ENCODE measurements at regions not wholly inside any gene's neighbourhood (a gene's known extent, or its start where the extent isn't known, plus 50 kb on each side); places are given as distances from the start of the nearest gene placed in this dataset.

DNA sequence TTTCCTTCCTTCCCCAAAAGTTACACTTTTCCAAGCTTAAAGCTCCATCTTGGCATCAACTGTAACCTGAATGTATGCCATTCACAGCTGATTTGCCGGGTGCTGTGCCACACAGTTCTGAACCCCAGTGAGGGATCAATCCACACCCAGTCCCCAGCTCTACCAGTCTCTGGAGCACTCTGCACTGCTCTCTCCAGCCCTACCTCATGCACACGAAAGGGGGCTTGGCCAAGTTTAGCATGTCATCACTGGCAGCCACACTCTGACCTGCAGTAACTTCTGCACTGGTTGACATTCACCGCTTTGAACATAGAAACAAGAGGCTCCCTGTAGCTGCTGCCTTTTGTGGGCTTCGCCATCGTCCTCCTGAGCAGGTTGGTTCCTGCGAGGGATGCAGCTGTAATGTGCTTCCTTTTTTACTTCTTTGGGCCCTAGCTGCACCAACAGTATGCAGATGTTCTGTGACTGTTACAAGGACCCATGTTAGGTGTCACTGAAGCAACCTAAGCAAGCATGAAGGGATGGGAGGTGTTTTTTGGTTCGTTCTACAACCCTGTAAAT lies 135.4 kb upstream of the SLC44A3 start:
- Histone ChIP-seq H3K36me3 (no peaks in the 10 kb centered on the region), H3K27me3 (replicated peaks in 1 of 7) (no peaks in the 10 kb centered on the region), H3K4me3 (no peak overlapping the region), H3K4me1 (peaks cover 0 to 2% (median 0%) of the 10 kb centered on the region in 6 donors), H3K27ac (no peak overlapping the region), H3K9me3 (no peaks in the 10 kb centered on the region)
- 55 to 63% (median 60%) methylated on average over 7 of the region's 7 CpGs for WGBS, 5 donors
- DNase-seq = no peak
- intact Hi-C loops (cut with DNase I; ENCODE audit: low total_unique reads) = no loop called here
- TF ChIP-seq CTCF (IDR thresholded peaks at IDR 0.05 in 8 of 11, conservative IDR thresholded peaks at IDR 0.05 in 3 of 11) (no peak), POLR2AphosphoS5 (IDR thresholded peaks at IDR 0.05) (no peak), POLR2A (IDR thresholded peaks at IDR 0.05) (no peak)

GRCh38 chr1:94683886-94684285 lies 136.3 kb upstream of the SLC44A3 start:
- no peak for TF ChIP-seq POLR2A (IDR thresholded peaks at IDR 0.05)
- no peak for TF ChIP-seq POLR2AphosphoS5 (IDR thresholded peaks at IDR 0.05)
- no peak for TF ChIP-seq CTCF (IDR thresholded peaks at IDR 0.05 in 8 of 11, conservative IDR thresholded peaks at IDR 0.05 in 3 of 11)
- Histone ChIP-seq H3K4me3 (no peak overlapping the region), H3K36me3 (no peaks in the 10 kb centered on the region), H3K27ac (no peak overlapping the region), H3K9me3 (no peaks in the 10 kb centered on the region), H3K4me1 (no peaks in the 10 kb centered on the region), H3K27me3 (replicated peaks in 1 of 7) (no peaks in the 10 kb centered on the region)
- DNase-seq = no peak
- intact Hi-C loops (cut with DNase I; ENCODE audit: low total_unique reads) = no loop called here
- 73 to 83% (median 79%) methylated on average over 6 of the region's 6 CpGs for WGBS, 5 donors

- H3K36me3 ChIP-seq = no peaks in the 10 kb centered on the region
- no peaks in the 10 kb centered on the region for H3K4me1 ChIP-seq
- H3K27me3 ChIP-seq (replicated peaks in 1 of 7) = no peaks in the 10 kb centered on the region
- H3K4me3 ChIP-seq = no peak overlapping the region
- no peak for DNase-seq
- no peaks in the 10 kb centered on the region for H3K9me3 ChIP-seq
- H3K27ac ChIP-seq = no peak overlapping the region
- TF ChIP-seq POLR2AphosphoS5 (IDR thresholded peaks at IDR 0.05) (no peak), CTCF (IDR thresholded peaks at IDR 0.05 in 8 of 11, conservative IDR thresholded peaks at IDR 0.05 in 3 of 11) (no peak), POLR2A (IDR thresholded peaks at IDR 0.05) (no peak)
- 65 to 84% (median 72%) methylated on average over 3 of the region's 3 CpGs for WGBS, 5 donors
- intact Hi-C loops (cut with DNase I; ENCODE audit: low total_unique reads) = no loop called here
Measured at GRCh38 chr1:94680039-94680377, 138.4 kb upstream of the F3 start.

DNA sequence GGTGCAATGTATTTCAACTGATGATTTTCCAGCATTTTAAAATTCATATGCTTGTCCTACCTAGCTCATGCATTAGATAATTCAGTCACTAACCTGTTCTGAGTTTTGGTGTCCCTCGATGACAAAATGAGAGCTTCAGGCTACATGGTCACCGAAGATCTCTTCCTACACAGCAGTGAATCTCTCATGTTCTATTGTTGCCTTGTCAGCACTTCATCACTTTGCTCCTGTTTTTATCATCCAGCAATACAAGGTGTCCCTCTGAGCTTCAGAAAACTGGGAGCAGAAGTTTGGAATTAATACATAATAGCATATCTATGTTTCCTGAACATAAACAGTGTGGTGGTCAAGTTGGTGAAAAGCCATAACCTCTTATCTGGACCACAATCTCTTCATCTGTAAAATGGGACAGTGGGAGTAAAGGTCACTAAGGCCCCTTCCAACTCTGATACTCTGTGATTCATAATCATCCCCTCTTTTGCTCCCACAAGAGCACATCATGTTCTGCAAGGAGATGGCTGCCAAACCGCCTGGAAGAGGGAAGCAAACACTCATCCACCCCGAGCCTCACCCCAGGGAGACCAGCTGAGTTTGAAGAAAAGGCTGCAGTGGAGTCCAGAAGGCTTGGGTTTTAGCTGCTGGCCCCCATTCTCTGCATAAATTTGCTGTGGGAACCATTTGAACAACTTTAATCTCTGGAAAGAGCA lies 137.9 kb upstream of the F3 start:
- no peaks in the 10 kb centered on the region for H3K4me1 ChIP-seq
- no peak for DNase-seq
- H3K27me3 ChIP-seq (replicated peaks in 1 of 7) = no peaks in the 10 kb centered on the region
- H3K27ac ChIP-seq = no peak overlapping the region
- intact Hi-C loops (cut with DNase I; ENCODE audit: low total_unique reads) = no loop called here
- no peaks in the 10 kb centered on the region for H3K36me3 ChIP-seq
- no peaks in the 10 kb centered on the region for H3K9me3 ChIP-seq
- 83 to 90% (median 87%) methylated on average over 4 of the region's 4 CpGs for WGBS, 5 donors
- TF ChIP-seq POLR2AphosphoS5 (IDR thresholded peaks at IDR 0.05) = no peak
- no peak for TF ChIP-seq CTCF (IDR thresholded peaks at IDR 0.05 in 8 of 11, conservative IDR thresholded peaks at IDR 0.05 in 3 of 11)
- TF ChIP-seq POLR2A (IDR thresholded peaks at IDR 0.05) = no peak
- no peak overlapping the region for H3K4me3 ChIP-seq

Data from spleen (tissue), 11 donors.